HG03342 (cell line): ENCODE measurements at regions not wholly inside any gene's neighbourhood (a gene's known extent, or its start where the extent isn't known, plus 50 kb on each side); places are given as distances from the start of the nearest gene placed in this dataset.
"Not testable (repeated sequence)": the region's sequence is repeated elsewhere in the genome, so short reads cannot be mapped to it uniquely, and the experiment has no call there.

ENCODE experiments used
- ATAC-seq: cut with Tn5 transposase; IDR thresholded peaks from one replicate; pipeline ENCODE4 v1.9.1; 2021; ENCODE audit warnings: mild to moderate bottlenecking, moderate library complexity; ENCODE audit not compliant: unreplicated experiment

- ATAC-seq: no peak
Measured at GRCh38 chr2:72078773-72079172, 68.9 kb downstream of the CYP26B1 start.

- no peak for ATAC-seq
Measured at GRCh38 chr2:72077702-72078169, 69.9 kb downstream of the CYP26B1 start.

DNA sequence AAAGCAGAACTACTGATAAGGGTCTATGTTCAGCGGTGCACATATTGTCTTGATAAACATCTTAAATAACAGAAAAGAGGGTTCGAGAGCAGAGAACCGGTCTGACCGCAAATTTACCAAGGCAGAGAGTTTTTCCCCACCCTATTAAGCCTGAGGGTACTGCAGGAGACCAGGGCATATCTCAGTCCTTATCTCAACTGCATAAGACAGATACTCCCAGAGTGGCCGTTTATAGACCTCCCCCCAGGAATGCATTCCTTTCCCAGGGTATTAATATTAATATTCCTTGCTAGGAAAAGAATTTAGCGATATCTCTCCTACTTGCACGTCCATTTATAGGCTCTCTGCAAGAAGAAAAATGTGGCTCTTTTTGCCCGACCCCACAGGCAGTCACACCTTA is 74.3 kb downstream of the CYP26B1 start:
- not testable (repeated sequence) for ATAC-seq

GRCh38 chr2:72064197-72064596 is 83.5 kb downstream of the CYP26B1 start:
- not testable (repeated sequence) for ATAC-seq

DNA sequence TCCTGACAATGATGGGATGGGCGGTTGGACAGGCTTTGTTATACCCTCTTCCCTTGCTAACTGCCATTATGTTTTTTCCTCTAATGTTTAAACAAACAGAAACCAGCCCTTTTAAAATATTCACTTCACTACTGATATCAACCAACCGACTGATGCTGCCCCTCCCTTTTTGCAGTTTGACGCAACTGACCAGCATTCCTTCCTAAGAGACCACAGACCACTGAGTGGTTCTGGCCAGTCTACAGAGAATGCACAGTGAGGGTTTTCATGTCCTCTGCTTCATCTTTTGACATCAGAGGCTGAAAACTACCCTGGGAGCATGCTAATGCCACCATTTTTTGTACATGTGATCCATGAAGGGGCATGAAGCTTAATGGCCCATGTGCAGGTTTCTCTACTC is 85.3 kb downstream of the CYP26B1 start:
- no peak for ATAC-seq

DNA sequence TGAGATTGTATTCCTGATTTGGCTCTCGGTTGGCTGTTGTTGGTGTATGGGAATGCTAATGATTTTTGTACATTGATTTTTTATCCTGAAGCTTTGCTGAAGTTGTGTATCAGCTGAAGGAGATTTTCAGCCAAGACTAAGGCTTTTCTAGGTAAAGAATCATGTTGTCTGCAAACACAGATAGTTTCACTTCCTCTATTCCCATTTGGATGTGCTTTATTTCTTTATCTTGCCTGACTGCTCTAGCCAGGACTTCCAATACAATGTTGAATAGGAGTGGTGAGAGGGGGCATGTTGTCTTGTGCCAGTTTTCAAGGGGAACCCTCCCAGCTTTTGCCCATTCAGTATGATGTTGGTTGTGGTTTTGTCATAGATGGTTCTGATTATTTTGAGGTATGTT is 90.4 kb downstream of the CYP26B1 start:
- ATAC-seq: no peak

DNA sequence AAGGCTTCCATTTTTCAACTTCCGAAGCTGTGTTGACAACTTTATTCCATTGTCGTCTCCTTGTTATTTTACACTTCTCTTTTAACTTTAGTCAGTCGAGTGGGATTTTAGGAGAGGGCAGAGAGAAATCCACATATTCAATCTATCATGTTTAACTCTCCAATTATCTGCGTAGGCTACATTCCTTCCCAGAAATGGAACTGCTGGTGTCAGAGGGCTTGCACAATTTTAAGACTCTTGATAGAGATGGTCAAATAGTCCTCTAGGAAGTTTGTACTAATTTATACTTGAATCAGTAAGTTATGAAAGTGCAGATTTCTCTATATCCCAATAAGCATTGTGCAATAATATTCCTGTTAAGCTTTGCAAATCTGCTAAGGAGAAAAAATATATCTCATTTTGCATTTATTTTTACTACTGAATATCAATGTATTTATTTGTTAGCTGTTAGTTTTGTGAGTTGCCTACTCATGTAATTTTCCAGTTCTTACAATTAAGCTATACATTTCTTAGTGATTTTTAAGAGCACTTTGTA is 95.6 kb downstream of the CYP26B1 start:
- ATAC-seq: no peak

GRCh38 chr2:72051204-72051603 is 96.5 kb downstream of the CYP26B1 start:
- no peak for ATAC-seq

DNA sequence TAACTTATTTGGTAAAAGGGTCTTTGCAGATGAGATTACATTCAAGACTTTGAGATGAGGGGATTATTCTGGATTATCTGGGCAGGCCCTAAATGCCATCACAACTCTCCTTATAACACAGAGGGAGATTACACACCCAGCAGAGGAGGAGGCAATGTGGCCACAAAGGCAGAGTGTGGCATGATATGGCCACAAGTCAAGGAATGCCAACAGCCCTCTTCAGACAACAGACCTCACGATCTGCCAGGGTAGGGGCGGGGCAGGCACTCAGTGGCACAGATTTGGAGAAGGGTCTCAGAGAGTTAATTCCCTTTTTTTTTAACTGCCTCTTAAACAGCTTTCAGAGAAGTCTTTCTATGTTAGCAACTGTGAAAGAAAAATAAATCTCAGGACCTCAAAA is 96.9 kb downstream of the CYP26B1 start:
- ATAC-seq: no peak

DNA sequence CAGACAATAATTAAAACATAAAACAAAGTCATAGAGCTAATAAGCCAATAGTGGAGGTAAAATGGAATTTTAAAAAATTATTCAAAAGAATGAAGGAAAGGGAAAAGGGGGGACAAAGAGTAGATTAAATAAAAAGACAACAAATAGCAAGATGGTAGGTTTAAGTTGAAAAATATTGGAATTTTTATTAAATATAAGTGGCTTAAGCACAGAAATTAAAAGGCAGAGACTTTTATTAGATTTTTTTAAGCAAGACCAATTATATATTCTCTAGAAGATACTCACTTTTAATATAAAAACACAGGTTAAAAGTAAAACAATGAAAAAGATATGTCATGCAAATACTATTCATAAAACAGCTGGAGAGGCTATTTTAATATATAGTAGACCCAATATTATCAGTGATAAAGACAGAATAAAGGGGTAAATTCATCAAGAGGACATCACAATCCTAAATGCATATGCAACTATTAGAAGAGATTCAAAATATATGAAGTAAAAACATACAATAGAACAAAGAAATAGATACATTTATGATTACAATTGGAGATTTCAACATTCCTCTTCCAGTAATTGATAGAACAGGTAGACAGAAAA is 98.7 kb downstream of the CYP26B1 start:
- no peak for ATAC-seq

DNA sequence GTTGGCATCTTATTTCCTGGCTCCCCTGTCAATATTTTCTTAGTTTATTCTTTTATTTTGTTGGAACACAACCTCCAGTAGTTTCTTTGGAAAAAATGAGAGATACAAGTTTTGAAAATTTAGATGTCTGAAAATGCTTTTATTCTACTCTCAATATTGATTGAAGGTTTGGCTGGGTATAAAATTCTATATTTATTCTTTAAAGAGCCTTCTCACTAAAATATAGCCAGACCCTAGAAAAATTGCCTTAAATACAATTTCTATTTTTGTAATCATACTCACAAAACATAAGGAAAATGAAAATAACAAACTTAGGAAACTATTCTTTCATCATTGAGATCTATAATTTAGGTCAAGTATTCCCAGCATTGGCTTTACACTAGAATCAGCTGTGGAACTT is 103.7 kb downstream of the CYP26B1 start:
- no peak for ATAC-seq

- ATAC-seq: no peak
Measured at GRCh38 chr2:72041638-72042111, 106.0 kb downstream of the CYP26B1 start.

- no peak for ATAC-seq
Measured at GRCh38 chr2:72040629-72041571, 106.8 kb downstream of the CYP26B1 start.

- no peak for ATAC-seq
Measured at GRCh38 chr2:72038524-72038923, 109.1 kb downstream of the CYP26B1 start.

DNA sequence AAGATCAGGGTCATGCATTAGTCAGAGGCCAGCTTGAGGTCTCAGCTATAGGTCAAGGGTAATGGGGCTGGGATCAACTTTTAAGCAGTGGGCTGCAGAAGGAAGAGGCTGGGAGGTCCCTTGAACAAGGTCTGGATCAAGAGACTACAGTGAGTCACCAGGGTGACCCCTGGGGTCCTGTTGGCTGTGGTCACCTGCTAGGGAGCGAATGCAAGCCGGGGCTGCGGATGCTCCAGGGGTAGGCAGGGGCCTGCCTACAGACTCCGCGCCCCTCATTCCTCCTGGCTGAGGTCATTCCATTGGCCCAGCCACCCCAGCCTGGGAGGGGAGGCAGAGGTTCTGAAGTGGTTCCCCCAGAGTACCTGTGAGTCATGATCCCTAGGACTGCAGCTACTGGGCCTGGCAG is 110.4 kb downstream of the CYP26B1 start:
- no peak for ATAC-seq

GRCh38 chr2:72036595-72036994 is 111.1 kb downstream of the CYP26B1 start:
- no peak for ATAC-seq

DNA sequence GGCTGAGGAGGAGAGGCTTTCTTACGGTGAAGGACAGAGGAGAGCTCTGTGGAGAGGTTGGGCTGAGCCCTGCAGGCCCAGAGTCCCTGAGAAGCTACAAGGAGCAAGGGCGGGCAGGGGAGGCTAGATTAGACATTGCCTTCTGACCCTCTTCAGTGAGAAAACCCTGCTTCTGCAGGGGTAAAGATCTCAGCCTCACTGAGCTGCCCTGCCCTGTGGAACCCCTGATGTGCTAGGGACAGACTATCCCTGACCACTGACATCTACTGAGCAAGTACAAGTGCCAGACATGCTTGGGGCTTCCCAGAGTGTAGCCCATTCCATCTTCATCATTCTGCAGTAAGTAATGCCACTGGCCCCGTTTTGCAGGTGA is 111.5 kb downstream of the CYP26B1 start:
- ATAC-seq: no peak

GRCh38 chr2:72035518-72036172 is 112.0 kb downstream of the CYP26B1 start:
- no peak for ATAC-seq

- no peak for ATAC-seq
Measured at GRCh38 chr2:72034353-72035095, 113.1 kb downstream of the CYP26B1 start.

GRCh38 chr2:72033636-72034035 is 114.0 kb downstream of the CYP26B1 start:
- no peak for ATAC-seq
